Ovary (tissue), 7 donors: ENCODE measurements at regions not wholly inside any gene's neighbourhood (a gene's known extent, or its start where the extent isn't known, plus 50 kb on each side); places are given as distances from the start of the nearest gene placed in this dataset.

Experiments
- DNase-seq, 5 donors: peaks; one replicate each; pipeline ENCODE4 v3.0.0-alpha.2; 2019 to 2020
- H3K27ac ChIP-seq, 2 donors: fragments of 200-600 bp; one replicate each; pipeline versions ENCODE4 v1.5.1 to v1.8.0; 2019 to 2022
- H3K27me3 ChIP-seq: fragments of 200-600 bp; one replicate; pipeline ENCODE4 v1.8.0; 2022
- H3K36me3 ChIP-seq: fragments of 200-600 bp; sonication (generic); one replicate; pipeline ENCODE4 v1.5.1; 2019
- H3K4me1 ChIP-seq: one replicate; pipeline ENCODE4 v1.8.1; 2013; ENCODE audit warnings: mild to moderate bottlenecking, moderate library complexity; ENCODE audit not compliant: insufficient read depth
- H3K4me3 ChIP-seq: fragments of 200-600 bp; sonication (generic); one replicate; pipeline ENCODE4 v1.5.1; 2017
- H3K9me3 ChIP-seq, 2 donors: fragments of 200-600 bp in 1 of 2; sonication (generic) in 1 of 2; one replicate each; pipeline versions ENCODE4 v1.5.1 to v1.8.1; 2013 to 2019; ENCODE audit warnings: mild to moderate bottlenecking in 1 of 2, moderate library complexity in 1 of 2
- CTCF ChIP-seq, 3 donors: fragments of 450-650 bp in 2 of 3; fragments of 200-600 bp in 1 of 3; IDR thresholded peaks; one replicate each; pipeline versions ENCODE4 v1.5.1 to v1.8.0; 2016 to 2022; ENCODE audit warnings: antibody characterized with exemption in 3 of 3, mild to moderate bottlenecking in 1 of 3
- EP300 ChIP-seq: sonication (generic); formaldehyde crosslinking; IDR thresholded peaks from one replicate; pipeline ENCODE4 v1.6.1; 2017; ENCODE audit warnings: antibody characterized with exemption
- POLR2A ChIP-seq: fragments of 450-650 bp; IDR thresholded peaks from one replicate; pipeline ENCODE4 v1.6.1; 2017; ENCODE audit warnings: antibody characterized with exemption, mild to moderate bottlenecking, moderate library complexity
- WGBS, 3 donors: extraction: QIAGEN DNeasy Blood & Tissue Kit in 1 of 3; methylation state at CpG; one replicate each; pipeline versions ENCODE4 v1.1.5 to v1.1.7; 2013 to 2017; 5-methylcytosine and 5-hydroxymethylcytosine counted together
- intact Hi-C, 4 donors: fragments of 100-400 bp; cut with DNase I; formaldehyde crosslinking; loops; one replicate each; pipeline versions ENCODE4 v1.11.0 to v1.15.1; 2022 to 2023
- donor health status: DM: no; HTN: no; CAD: no; lungs with moderate emphysema.
- donor health status: DM: no; HTN: no; CAD: no.
- donor health status: Bipolar disorder and iron deficiency.
- donor health status: DM: no; HTN: no; CAD: no.
- donor health status: DM: yes; HTN: yes; CAD: no.

GRCh38 chr11:88424881-88425280 is 87.3 kb upstream of the CTSC start:
- intact Hi-C loops, result no loop called here

GRCh38 chr11:88421530-88421929 is 84.0 kb upstream of the CTSC start:
- Histone ChIP-seq H3K4me3 (no peak overlapping the region), H3K27ac (no peak overlapping the region), H3K9me3 (no peaks in the 10 kb centered on the region), H3K27me3 (no peaks in the 10 kb centered on the region), H3K4me1 (no peaks in the 10 kb centered on the region), H3K36me3 (no peaks in the 10 kb centered on the region)
- 6 to 31% (median 16%) methylated on average over 1 of the region's 1 CpG for WGBS, 3 donors
- TF ChIP-seq CTCF (IDR thresholded peaks at IDR 0.05) (no peak), EP300 (no peak), POLR2A (no peak)
- intact Hi-C loops, result no loop called here
- DNase-seq, result no peak

More at GRCh38 chr11:88424881-88425280, 87.3 kb upstream of the CTSC start:
- no peak overlapping the region for H3K27ac ChIP-seq
- H3K4me3 ChIP-seq, result no peak overlapping the region
- no peaks in the 10 kb centered on the region for H3K9me3 ChIP-seq
- no peaks in the 10 kb centered on the region for H3K4me1 ChIP-seq
- WGBS, 3 donors, result 90 to 95% (median 91%) methylated on average over 6 of the region's 6 CpGs
- no peaks in the 10 kb centered on the region for H3K27me3 ChIP-seq
- no peak for DNase-seq
- no peak for TF ChIP-seq EP300
- no peak for TF ChIP-seq POLR2A
- TF ChIP-seq CTCF (IDR thresholded peaks at IDR 0.05), result no peak
- H3K36me3 ChIP-seq, result no peaks in the 10 kb centered on the region

- no peak overlapping the region for H3K27ac ChIP-seq
Measured at GRCh38 chr11:88420165-88420791, 82.7 kb upstream of the CTSC start.

GRCh38 chr11:88418508-88418907 is 81.0 kb upstream of the CTSC start:
- H3K36me3 ChIP-seq, result no peaks in the 10 kb centered on the region
- WGBS, 3 donors, result 83 to 87% (median 84%) methylated on average over 3 of the region's 3 CpGs
- no peaks in the 10 kb centered on the region for H3K9me3 ChIP-seq
- TF ChIP-seq CTCF (IDR thresholded peaks at IDR 0.05), result no peak
- no peak for TF ChIP-seq EP300
- no peak for TF ChIP-seq POLR2A
- DNase-seq, result no peak
- H3K4me3 ChIP-seq, result no peak overlapping the region
- intact Hi-C loops, result no loop called here
- no peaks in the 10 kb centered on the region for H3K27me3 ChIP-seq
- no peak overlapping the region for H3K27ac ChIP-seq
- no peaks in the 10 kb centered on the region for H3K4me1 ChIP-seq

More at GRCh38 chr11:88420165-88420791, 82.7 kb upstream of the CTSC start:
- Histone ChIP-seq H3K9me3 (no peaks in the 10 kb centered on the region), H3K27me3 (no peaks in the 10 kb centered on the region), H3K36me3 (no peaks in the 10 kb centered on the region), H3K4me1 (no peaks in the 10 kb centered on the region), H3K4me3 (no peak overlapping the region)
- intact Hi-C loops, result no loop called here
- TF ChIP-seq POLR2A (no peak), EP300 (no peak), CTCF (IDR thresholded peaks at IDR 0.05) (no peak)
- WGBS, 3 donors, result 44 to 65% (median 51%) methylated on average over 7 of the region's 7 CpGs
- peak in 1 of 5 donors; percentile 22 for DNase-seq
